NCI-H345 treated with DMSO at 0.1 percent for 48 hours (cell line): ENCODE measurements at regions not wholly inside any gene's neighbourhood (a gene's known extent, or its start where the extent isn't known, plus 50 kb on each side); places are given as distances from the start of the nearest gene placed in this dataset.

ENCODE experiments used
- DNase-seq: peaks from one replicate; lab custom pipeline; 2025; ENCODE audit not compliant: unreplicated experiment; lab: John Stamatoyannopoulos, UW

- peak; percentile 29 for DNase-seq
Measured at GRCh38 chr3:194536871-194537637, 50.3 kb upstream of the ATP13A3 start.
